ENCODE measurements at regions not wholly inside any gene's neighbourhood (a gene's known extent, or its start where the extent isn't known, plus 50 kb on each side); places are given as distances from the start of the nearest gene placed in this dataset.

GRCh38 chr4:45316257-45316656, 589.9 kb upstream of the GNPDA2 start:
- no peak for TF ChIP-seq CTCF (IDR thresholded peaks at IDR 0.05; ENCODE audit: low read depth, low read length, poor library complexity, severe bottlenecking)
- no peak for TF ChIP-seq EZH2phosphoT487 (IDR thresholded peaks at IDR 0.05; ENCODE audit: borderline replicate concordance, low read length)

Data from DOHH2 (cell line).